ENCODE measurements at regions not wholly inside any gene's neighbourhood (a gene's known extent, or its start where the extent isn't known, plus 50 kb on each side); places are given as distances from the start of the nearest gene placed in this dataset.

DNA sequence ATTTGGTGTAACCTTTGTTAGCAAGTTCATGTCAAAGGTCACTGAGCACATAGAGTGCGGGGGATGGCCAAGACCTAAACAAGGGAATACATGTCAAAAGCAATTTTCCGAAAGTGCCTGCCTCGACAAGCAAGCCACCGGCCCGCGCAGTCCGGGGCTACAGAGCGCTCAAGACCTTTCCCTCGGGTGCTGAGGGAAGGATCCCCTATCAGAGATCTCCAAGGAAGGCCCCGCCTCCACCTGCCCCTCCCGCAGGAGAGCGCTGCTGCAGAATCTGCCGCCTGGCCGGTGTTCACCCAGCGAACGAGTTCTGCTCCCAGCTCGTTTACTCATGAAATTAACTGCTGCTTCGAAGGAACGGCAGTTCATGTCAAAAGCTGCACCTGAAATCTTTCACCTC is 252.7 kb downstream of the BMP7 start:
- ChIA-PET RAD21 (ENCODE audit: unreplicated experiment) (no interaction called here), POLR2A (no interaction called here), CTCF (no interaction called here), SMC1A (ENCODE audit: uncharacterized antibody, unreplicated experiment) (no interaction called here)
- Histone ChIP-seq H3K9me3 (replicated peaks; ENCODE audit: control insufficient read depth, insufficient read depth, low read length) (no peaks in the 10 kb centered on the region), H3K27me3 (replicated peaks in 1 of 2; ENCODE audit: control insufficient read depth in 2 of 2, insufficient read depth in 2 of 2, low read length in 1 of 2) (no peaks in the 10 kb centered on the region), H3K4me2 (ENCODE audit: control insufficient read depth, insufficient read depth) (no peak overlapping the region), H3K9ac (ENCODE audit: control insufficient read depth, insufficient read depth, low read length) (no peak overlapping the region), H3K4me1 (ENCODE audit: control insufficient read depth, insufficient read depth, low read length) (no peaks in the 10 kb centered on the region), H3K79me2 (ENCODE audit: control insufficient read depth, insufficient read depth, low read length) (no peaks in the 10 kb centered on the region), H3K4me3 (no peak overlapping the region), H3K36me3 (ENCODE audit: control insufficient read depth in 2 of 2, insufficient read depth in 2 of 2, low read length in 1 of 2) (no peaks in the 10 kb centered on the region), H4K20me1 (ENCODE audit: control insufficient read depth, insufficient read depth) (no peaks in the 10 kb centered on the region), H3K27ac (ENCODE audit: control insufficient read depth, insufficient read depth) (no peak overlapping the region), H2AFZ (ENCODE audit: control insufficient read depth, low read depth, low read length) (no peak overlapping the region)
- intact Hi-C loops (cut with micrococcal nuclease; ENCODE audit: unreplicated experiment), result no loop called here
- ATAC-seq (no peak), DNase-seq (ENCODE audit: low read depth, low spot score) (no peak), FAIRE-seq (no peak)
- in situ Hi-C loops (cut with MboI), result no loop called here
- TF ChIP-seq, protein P1, sequence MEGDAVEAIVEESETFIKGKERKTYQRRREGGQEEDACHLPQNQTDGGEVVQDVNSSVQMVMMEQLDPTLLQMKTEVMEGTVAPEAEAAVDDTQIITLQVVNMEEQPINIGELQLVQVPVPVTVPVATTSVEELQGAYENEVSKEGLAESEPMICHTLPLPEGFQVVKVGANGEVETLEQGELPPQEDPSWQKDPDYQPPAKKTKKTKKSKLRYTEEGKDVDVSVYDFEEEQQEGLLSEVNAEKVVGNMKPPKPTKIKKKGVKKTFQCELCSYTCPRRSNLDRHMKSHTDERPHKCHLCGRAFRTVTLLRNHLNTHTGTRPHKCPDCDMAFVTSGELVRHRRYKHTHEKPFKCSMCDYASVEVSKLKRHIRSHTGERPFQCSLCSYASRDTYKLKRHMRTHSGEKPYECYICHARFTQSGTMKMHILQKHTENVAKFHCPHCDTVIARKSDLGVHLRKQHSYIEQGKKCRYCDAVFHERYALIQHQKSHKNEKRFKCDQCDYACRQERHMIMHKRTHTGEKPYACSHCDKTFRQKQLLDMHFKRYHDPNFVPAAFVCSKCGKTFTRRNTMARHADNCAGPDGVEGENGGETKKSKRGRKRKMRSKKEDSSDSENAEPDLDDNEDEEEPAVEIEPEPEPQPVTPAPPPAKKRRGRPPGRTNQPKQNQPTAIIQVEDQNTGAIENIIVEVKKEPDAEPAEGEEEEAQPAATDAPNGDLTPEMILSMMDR (IDR thresholded peaks at IDR 0.05 in 2 of 3, conservative IDR thresholded peaks at IDR 0.05 in 1 of 3; ENCODE audit: control insufficient read depth in 2 of 3, extremely low read depth in 1 of 3, insufficient read depth in 1 of 3, low read depth in 3 of 3, low read length in 3 of 3), result no peak
- TF ChIP-seq PBX3 (IDR thresholded peaks at IDR 0.05; ENCODE audit: insufficient replicate concordance, low read depth, low read length) (no peak), KLF5 (IDR thresholded peaks at IDR 0.05; ENCODE audit: partially characterized antibody) (no peak), RFX5 (IDR thresholded peaks at IDR 0.05; ENCODE audit: low read depth, low read length) (no peak), ZSCAN29 (IDR thresholded peaks at IDR 0.05) (no peak), ETV6 (conservative IDR thresholded peaks at IDR 0.05 in 1 of 2, IDR thresholded peaks at IDR 0.05 in 1 of 2; ENCODE audit: borderline replicate concordance in 1 of 2, low read depth in 1 of 2) (no peak), BRCA1 (IDR thresholded peaks at IDR 0.05; ENCODE audit: low read depth, low read length) (no peak), RBBP5 (conservative IDR thresholded peaks at IDR 0.05) (no peak), SUZ12 (IDR thresholded peaks at IDR 0.05; ENCODE audit: unreplicated experiment) (no peak), BCLAF1 (IDR thresholded peaks at IDR 0.05) (no peak)
- BruUV-seq (replicated peaks), result no TSS peak
- WGBS (ENCODE audit: insufficient coverage, insufficient replicate concordance, low lambda C conversion rate, missing lambda C conversion rate), result 33% methylated on average over 19 of the region's 19 CpGs
